Sigmoid colon (tissue), 6 donors: ENCODE measurements at regions not wholly inside any gene's neighbourhood (a gene's known extent, or its start where the extent isn't known, plus 50 kb on each side); places are given as distances from the start of the nearest gene placed in this dataset.

Source experiments
- DNase-seq: peaks from one replicate; pipeline ENCODE4 v3.0.0-alpha.2; 2019
- H3K27ac ChIP-seq, 4 donors: fragments of 200-600 bp; sonication (generic); one replicate each; pipeline ENCODE4 v1.5.1; 2016 to 2019; ENCODE audit warnings: mild to moderate bottlenecking in 1 of 4
- H3K27me3 ChIP-seq, 3 donors: fragments of 200-600 bp; sonication (generic); one replicate each; pipeline ENCODE4 v1.5.1; 2019; ENCODE audit warnings: mild to moderate bottlenecking in 1 of 3
- H3K36me3 ChIP-seq, 4 donors: fragments of 200-600 bp; sonication (generic); one replicate each; pipeline ENCODE4 v1.5.1; 2016 to 2019
- H3K4me1 ChIP-seq, 4 donors: fragments of 200-600 bp; sonication (generic); one replicate each; pipeline ENCODE4 v1.5.1; 2017 to 2019
- H3K4me3 ChIP-seq, 4 donors: fragments of 200-600 bp; sonication (generic); one replicate each; pipeline ENCODE4 v1.5.1; 2017 to 2019; ENCODE audit warnings: mild to moderate bottlenecking in 2 of 4, moderate library complexity in 1 of 4
- H3K9me3 ChIP-seq, 4 donors: fragments of 200-600 bp in 3 of 4; sonication (generic) in 3 of 4; one replicate each; pipeline versions ENCODE4 v1.5.1 to v1.6.1; 2013 to 2019
- CTCF ChIP-seq, 4 experiments: fragments of 450-650 bp in 3 of 4; fragments of 200-600 bp in 1 of 4; IDR thresholded peaks; one replicate each; pipeline ENCODE4 v1.5.1; 2016 to 2019; ENCODE audit warnings: antibody characterized with exemption in 4 of 4, mild to moderate bottlenecking in 3 of 4, moderate library complexity in 2 of 4
- EP300 ChIP-seq, 4 donors: sonication (generic); formaldehyde crosslinking; IDR thresholded peaks; one replicate each; pipeline ENCODE4 v1.6.1; 2017; ENCODE audit warnings: antibody characterized with exemption in 4 of 4
- POLR2A ChIP-seq, 2 donors: fragments of 450-650 bp; IDR thresholded peaks; one replicate each; pipeline ENCODE4 v1.6.1; 2016; ENCODE audit warnings: antibody characterized with exemption in 2 of 2, mild to moderate bottlenecking in 2 of 2, moderate library complexity in 2 of 2
- POLR2AphosphoS5 ChIP-seq, 4 donors: sonication (generic); formaldehyde crosslinking; IDR thresholded peaks; one replicate each; pipeline ENCODE4 v1.6.1; 2017; ENCODE audit warnings: antibody characterized with exemption in 4 of 4
- WGBS, 2 donors: extraction: QIAGEN DNeasy Blood & Tissue Kit; methylation state at CpG; one replicate each; pipeline ENCODE4 v1.1.7; 2013; 5-methylcytosine and 5-hydroxymethylcytosine counted together
- intact Hi-C: fragments of 100-400 bp; cut with DNase I; formaldehyde crosslinking; loops from one replicate; pipeline ENCODE4 v1.15.1; 2023
- donor health status: healthy with polysubstance abuse.
- donor health status: healthy.

- H3K27ac ChIP-seq = no peak overlapping the region
- no peaks in the 10 kb centered on the region for H3K36me3 ChIP-seq
- TF ChIP-seq POLR2A (IDR thresholded peaks at IDR 0.05) = no peak
- no peak for TF ChIP-seq POLR2AphosphoS5 (IDR thresholded peaks at IDR 0.05)
- no peak for TF ChIP-seq CTCF (IDR thresholded peaks at IDR 0.05)
- TF ChIP-seq EP300 (IDR thresholded peaks at IDR 0.05) = no peak
- no peaks in the 10 kb centered on the region for H3K4me1 ChIP-seq
- no peak for DNase-seq
- H3K27me3 ChIP-seq = peaks cover 0 to 2% (median 0%) of the 10 kb centered on the region in 3 donors
- no peak overlapping the region for H3K4me3 ChIP-seq
- no peaks in the 10 kb centered on the region for H3K9me3 ChIP-seq
- intact Hi-C loops = no loop called here
- WGBS, 2 donors = 94 to 95% methylated on average over 2 of the region's 2 CpGs
Observed at GRCh38 chr15:92224843-92225242, 168.8 kb upstream of the ST8SIA2 start.

- TF ChIP-seq EP300 (IDR thresholded peaks at IDR 0.05) = no peak
- no peak for TF ChIP-seq POLR2AphosphoS5 (IDR thresholded peaks at IDR 0.05)
- peak in 1 of 4 experiments; percentile 6 for TF ChIP-seq CTCF (IDR thresholded peaks at IDR 0.05)
- intact Hi-C loops = no loop called here
- Histone ChIP-seq H3K27me3 (peaks cover 0 to 2% (median 0%) of the 10 kb centered on the region in 3 donors), H3K4me1 (no peaks in the 10 kb centered on the region), H3K4me3 (no peak overlapping the region), H3K27ac (no peak overlapping the region), H3K9me3 (no peaks in the 10 kb centered on the region), H3K36me3 (no peaks in the 10 kb centered on the region)
- no peak for DNase-seq
- 57 to 69% methylated on average over 6 of the region's 6 CpGs for WGBS, 2 donors
Observed at GRCh38 chr15:92226020-92226612, 167.6 kb upstream of the ST8SIA2 start.

GRCh38 chr15:92228830-92229229 lies 164.9 kb upstream of the ST8SIA2 start:
- 9 to 57% methylated on average over 2 of the region's 2 CpGs for WGBS, 2 donors
- TF ChIP-seq EP300 (IDR thresholded peaks at IDR 0.05) = no peak
- TF ChIP-seq CTCF (IDR thresholded peaks at IDR 0.05) = no peak
- no peak for TF ChIP-seq POLR2A (IDR thresholded peaks at IDR 0.05)
- no peak for TF ChIP-seq POLR2AphosphoS5 (IDR thresholded peaks at IDR 0.05)
- intact Hi-C loops = no loop called here
- Histone ChIP-seq H3K4me1 (no peaks in the 10 kb centered on the region), H3K9me3 (no peaks in the 10 kb centered on the region), H3K27me3 (peaks cover 0 to 2% (median 0%) of the 10 kb centered on the region in 3 donors), H3K36me3 (no peaks in the 10 kb centered on the region), H3K27ac (no peak overlapping the region), H3K4me3 (no peak overlapping the region)
- DNase-seq = no peak

- intact Hi-C loops = no loop called here
- Histone ChIP-seq H3K4me1 (no peaks in the 10 kb centered on the region), H3K27me3 (peaks cover 0 to 2% (median 0%) of the 10 kb centered on the region in 3 donors), H3K4me3 (no peak overlapping the region), H3K36me3 (no peaks in the 10 kb centered on the region), H3K9me3 (peaks cover 0 to 7% (median 0%) of the 10 kb centered on the region in 4 donors), H3K27ac (no peak overlapping the region)
- no peak for DNase-seq
- 62 to 75% methylated on average over 4 of the region's 4 CpGs for WGBS, 2 donors
- TF ChIP-seq POLR2A (IDR thresholded peaks at IDR 0.05) = no peak
- no peak for TF ChIP-seq EP300 (IDR thresholded peaks at IDR 0.05)
- no peak for TF ChIP-seq CTCF (IDR thresholded peaks at IDR 0.05)
- no peak for TF ChIP-seq POLR2AphosphoS5 (IDR thresholded peaks at IDR 0.05)
Observed at GRCh38 chr15:92231461-92231860, 162.2 kb upstream of the ST8SIA2 start.

- no peak for DNase-seq
- Histone ChIP-seq H3K36me3 (no peaks in the 10 kb centered on the region), H3K9me3 (peaks cover 0 to 7% (median 0%) of the 10 kb centered on the region in 4 donors), H3K27me3 (no peaks in the 10 kb centered on the region), H3K4me1 (no peaks in the 10 kb centered on the region), H3K4me3 (no peak overlapping the region), H3K27ac (no peak overlapping the region)
- WGBS, 2 donors = 73% methylated on average over 7 of the region's 7 CpGs
- intact Hi-C loops = no loop called here
- TF ChIP-seq CTCF (IDR thresholded peaks at IDR 0.05) (no peak), EP300 (IDR thresholded peaks at IDR 0.05) (no peak), POLR2AphosphoS5 (IDR thresholded peaks at IDR 0.05) (no peak), POLR2A (IDR thresholded peaks at IDR 0.05) (no peak)
Observed at GRCh38 chr15:92232317-92232716, 161.4 kb upstream of the ST8SIA2 start.
